ENCODE measurements at regions not wholly inside any gene's neighbourhood (a gene's known extent, or its start where the extent isn't known, plus 50 kb on each side); places are given as distances from the start of the nearest gene placed in this dataset.

DNA sequence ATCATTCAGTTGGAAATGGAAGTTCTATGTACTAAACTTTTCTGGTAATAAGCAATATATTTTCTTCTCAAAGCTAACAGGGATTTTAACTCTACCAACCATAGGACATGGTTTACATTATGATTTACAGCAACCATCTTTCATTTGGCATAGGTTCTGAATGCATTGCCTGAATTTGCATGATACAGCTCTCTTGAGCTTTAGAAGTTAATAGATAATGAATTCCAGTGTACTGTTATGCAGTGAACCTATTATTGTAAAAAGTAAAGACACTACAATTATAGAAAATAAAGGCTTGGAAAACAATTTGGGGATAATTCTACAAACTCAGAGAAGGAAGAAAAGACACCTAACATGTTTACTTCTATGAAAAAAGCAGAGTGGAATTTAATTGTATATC, 182.0 kb downstream of the GRB14 start:
- TF ChIP-seq, protein P1, sequence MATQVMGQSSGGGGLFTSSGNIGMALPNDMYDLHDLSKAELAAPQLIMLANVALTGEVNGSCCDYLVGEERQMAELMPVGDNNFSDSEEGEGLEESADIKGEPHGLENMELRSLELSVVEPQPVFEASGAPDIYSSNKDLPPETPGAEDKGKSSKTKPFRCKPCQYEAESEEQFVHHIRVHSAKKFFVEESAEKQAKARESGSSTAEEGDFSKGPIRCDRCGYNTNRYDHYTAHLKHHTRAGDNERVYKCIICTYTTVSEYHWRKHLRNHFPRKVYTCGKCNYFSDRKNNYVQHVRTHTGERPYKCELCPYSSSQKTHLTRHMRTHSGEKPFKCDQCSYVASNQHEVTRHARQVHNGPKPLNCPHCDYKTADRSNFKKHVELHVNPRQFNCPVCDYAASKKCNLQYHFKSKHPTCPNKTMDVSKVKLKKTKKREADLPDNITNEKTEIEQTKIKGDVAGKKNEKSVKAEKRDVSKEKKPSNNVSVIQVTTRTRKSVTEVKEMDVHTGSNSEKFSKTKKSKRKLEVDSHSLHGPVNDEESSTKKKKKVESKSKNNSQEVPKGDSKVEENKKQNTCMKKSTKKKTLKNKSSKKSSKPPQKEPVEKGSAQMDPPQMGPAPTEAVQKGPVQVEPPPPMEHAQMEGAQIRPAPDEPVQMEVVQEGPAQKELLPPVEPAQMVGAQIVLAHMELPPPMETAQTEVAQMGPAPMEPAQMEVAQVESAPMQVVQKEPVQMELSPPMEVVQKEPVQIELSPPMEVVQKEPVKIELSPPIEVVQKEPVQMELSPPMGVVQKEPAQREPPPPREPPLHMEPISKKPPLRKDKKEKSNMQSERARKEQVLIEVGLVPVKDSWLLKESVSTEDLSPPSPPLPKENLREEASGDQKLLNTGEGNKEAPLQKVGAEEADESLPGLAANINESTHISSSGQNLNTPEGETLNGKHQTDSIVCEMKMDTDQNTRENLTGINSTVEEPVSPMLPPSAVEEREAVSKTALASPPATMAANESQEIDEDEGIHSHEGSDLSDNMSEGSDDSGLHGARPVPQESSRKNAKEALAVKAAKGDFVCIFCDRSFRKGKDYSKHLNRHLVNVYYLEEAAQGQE (IDR thresholded peaks at IDR 0.05; ENCODE audit: low read depth): no peak
- TF ChIP-seq YY1 (IDR thresholded peaks at IDR 0.05; ENCODE audit: extremely low read depth, insufficient replicate concordance, low read depth, low read length): no peak
